ENCODE measurements at regions not wholly inside any gene's neighbourhood (a gene's known extent, or its start where the extent isn't known, plus 50 kb on each side); places are given as distances from the start of the nearest gene placed in this dataset.

DNA sequence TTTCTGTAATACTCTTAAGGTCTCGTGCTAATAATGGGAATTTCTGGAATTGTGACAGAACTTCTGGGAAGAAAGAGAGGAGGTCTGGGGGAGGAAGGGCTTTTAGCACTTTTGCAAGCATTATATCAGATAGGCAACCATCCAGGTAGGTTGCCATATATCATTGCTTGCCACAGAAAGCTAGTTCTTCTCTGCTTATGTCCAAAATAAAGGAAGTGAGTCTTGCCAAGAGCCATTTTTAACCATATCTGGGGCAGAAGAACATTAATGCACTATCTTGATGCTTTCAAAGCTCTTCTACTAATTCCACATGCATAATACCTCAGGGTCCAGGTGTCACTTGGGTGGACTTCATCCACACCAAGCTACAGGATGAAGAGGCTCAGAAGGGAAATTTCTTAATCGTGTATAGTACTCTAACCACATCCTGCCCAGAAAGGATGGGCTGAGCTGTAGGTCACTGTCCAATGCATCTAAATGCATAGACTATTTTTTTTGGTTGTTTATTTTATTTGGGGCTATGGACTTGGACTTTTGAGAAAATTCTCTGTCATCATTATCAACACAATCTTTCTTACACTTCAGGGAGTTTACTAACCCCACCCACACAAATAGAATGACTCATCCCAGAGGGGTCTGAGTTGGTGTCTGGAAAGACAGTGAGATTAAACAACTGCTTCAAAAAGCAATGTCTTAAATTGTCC is 68.9 kb upstream of the ADO start:
- TF ChIP-seq, protein P1, sequence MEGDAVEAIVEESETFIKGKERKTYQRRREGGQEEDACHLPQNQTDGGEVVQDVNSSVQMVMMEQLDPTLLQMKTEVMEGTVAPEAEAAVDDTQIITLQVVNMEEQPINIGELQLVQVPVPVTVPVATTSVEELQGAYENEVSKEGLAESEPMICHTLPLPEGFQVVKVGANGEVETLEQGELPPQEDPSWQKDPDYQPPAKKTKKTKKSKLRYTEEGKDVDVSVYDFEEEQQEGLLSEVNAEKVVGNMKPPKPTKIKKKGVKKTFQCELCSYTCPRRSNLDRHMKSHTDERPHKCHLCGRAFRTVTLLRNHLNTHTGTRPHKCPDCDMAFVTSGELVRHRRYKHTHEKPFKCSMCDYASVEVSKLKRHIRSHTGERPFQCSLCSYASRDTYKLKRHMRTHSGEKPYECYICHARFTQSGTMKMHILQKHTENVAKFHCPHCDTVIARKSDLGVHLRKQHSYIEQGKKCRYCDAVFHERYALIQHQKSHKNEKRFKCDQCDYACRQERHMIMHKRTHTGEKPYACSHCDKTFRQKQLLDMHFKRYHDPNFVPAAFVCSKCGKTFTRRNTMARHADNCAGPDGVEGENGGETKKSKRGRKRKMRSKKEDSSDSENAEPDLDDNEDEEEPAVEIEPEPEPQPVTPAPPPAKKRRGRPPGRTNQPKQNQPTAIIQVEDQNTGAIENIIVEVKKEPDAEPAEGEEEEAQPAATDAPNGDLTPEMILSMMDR (IDR thresholded peaks at IDR 0.05), result no peak
- TF ChIP-seq GABPA (IDR thresholded peaks at IDR 0.05; ENCODE audit: low read depth), result no peak
- TF ChIP-seq SIN3A (IDR thresholded peaks at IDR 0.05; ENCODE audit: borderline replicate concordance, low read depth, low read length), result no peak
- no peak for TF ChIP-seq EP300 (IDR thresholded peaks at IDR 0.05; ENCODE audit: borderline replicate concordance in 1 of 2, low read depth in 1 of 2, low read length in 1 of 2)
- TF ChIP-seq RFX5 (IDR thresholded peaks at IDR 0.05; ENCODE audit: low read length), result no peak
- no peak for TF ChIP-seq RAD21 (IDR thresholded peaks at IDR 0.05; ENCODE audit: low read length)
- no peak for TF ChIP-seq RXRA (IDR thresholded peaks at IDR 0.05; ENCODE audit: borderline replicate concordance, low read depth)
- TF ChIP-seq TAF1 (IDR thresholded peaks at IDR 0.05; ENCODE audit: borderline replicate concordance, low read depth, low read length), result no peak

Measured in SK-N-SH (cell line).